ENCODE measurements at regions not wholly inside any gene's neighbourhood (a gene's known extent, or its start where the extent isn't known, plus 50 kb on each side); places are given as distances from the start of the nearest gene placed in this dataset.
A peak's percentile ranks its signal among the peaks of the same experiment; 100 is the strongest.

- no peak overlapping the region for H3K27ac ChIP-seq
- intact Hi-C loops (cut with DNase I), result no loop called here
- ATAC-seq, result no peak
- H3K36me3 ChIP-seq, result no peaks in the 10 kb centered on the region
- no peaks in the 10 kb centered on the region for H3K9me3 ChIP-seq
- H3K27me3 ChIP-seq, result no peaks in the 10 kb centered on the region
- DNase-seq, result no peak
- TF ChIP-seq CTCF (IDR thresholded peaks at IDR 0.05), result no peak
- H3K4me3 ChIP-seq, result no peak overlapping the region
- H3K4me1 ChIP-seq, result no peaks in the 10 kb centered on the region
These were observed 55.7 kb upstream of the ACADM start for GRCh38 chr1:75668813-75669212.

- Histone ChIP-seq H3K9me3 (no peaks in the 10 kb centered on the region), H3K36me3 (no peaks in the 10 kb centered on the region), H3K27me3 (no peaks in the 10 kb centered on the region), H3K27ac (no peak overlapping the region), H3K4me1 (no peaks in the 10 kb centered on the region), H3K4me3 (no peak overlapping the region)
- TF ChIP-seq CTCF (IDR thresholded peaks at IDR 0.05), result no peak
- DNase-seq, result no peak
- intact Hi-C loops (cut with DNase I), result no loop called here
- no peak for ATAC-seq
These were observed 52.8 kb upstream of the ACADM start for GRCh38 chr1:75671708-75672107.

- no peak for TF ChIP-seq CTCF (IDR thresholded peaks at IDR 0.05)
- Histone ChIP-seq H3K4me3 (no peak overlapping the region), H3K4me1 (no peaks in the 10 kb centered on the region), H3K36me3 (no peaks in the 10 kb centered on the region), H3K27ac (no peak overlapping the region), H3K27me3 (no peaks in the 10 kb centered on the region), H3K9me3 (no peaks in the 10 kb centered on the region)
- DNase-seq (no peak), ATAC-seq (no peak)
- intact Hi-C loops (cut with DNase I), result no loop called here
These were observed 52.4 kb upstream of the ACADM start for GRCh38 chr1:75672108-75672507.

GRCh38 chr1:75672528-75673393 lies 51.7 kb upstream of the ACADM start:
- no peaks in the 10 kb centered on the region for H3K36me3 ChIP-seq
- intact Hi-C loops (cut with DNase I), result no loop called here
- peak; percentile 99 for ATAC-seq
- no peak for TF ChIP-seq CTCF (IDR thresholded peaks at IDR 0.05)
- DNase-seq, result peak in 1 of 4 donors; percentile 55
- H3K9me3 ChIP-seq, result no peaks in the 10 kb centered on the region
- no peak overlapping the region for H3K27ac ChIP-seq
- no peaks in the 10 kb centered on the region for H3K4me1 ChIP-seq
- no peaks in the 10 kb centered on the region for H3K27me3 ChIP-seq
- H3K4me3 ChIP-seq, result no peak overlapping the region

- ATAC-seq, result no peak
- H3K4me1 ChIP-seq, result no peaks in the 10 kb centered on the region
- H3K9me3 ChIP-seq, result no peaks in the 10 kb centered on the region
- no peaks in the 10 kb centered on the region for H3K36me3 ChIP-seq
- no peak for DNase-seq
- TF ChIP-seq CTCF (IDR thresholded peaks at IDR 0.05), result no peak
- H3K27ac ChIP-seq, result no peak overlapping the region
- intact Hi-C loops (cut with DNase I), result no loop called here
- H3K4me3 ChIP-seq, result no peak overlapping the region
- H3K27me3 ChIP-seq, result no peaks in the 10 kb centered on the region
These were observed 51.1 kb upstream of the ACADM start for GRCh38 chr1:75673399-75673798.
